ENCODE measurements at regions not wholly inside any gene's neighbourhood (a gene's known extent, or its start where the extent isn't known, plus 50 kb on each side); places are given as distances from the start of the nearest gene placed in this dataset.
"Not testable (repeated sequence)": the region's sequence is repeated elsewhere in the genome, so short reads cannot be mapped to it uniquely, and the experiment has no call there.

DNA sequence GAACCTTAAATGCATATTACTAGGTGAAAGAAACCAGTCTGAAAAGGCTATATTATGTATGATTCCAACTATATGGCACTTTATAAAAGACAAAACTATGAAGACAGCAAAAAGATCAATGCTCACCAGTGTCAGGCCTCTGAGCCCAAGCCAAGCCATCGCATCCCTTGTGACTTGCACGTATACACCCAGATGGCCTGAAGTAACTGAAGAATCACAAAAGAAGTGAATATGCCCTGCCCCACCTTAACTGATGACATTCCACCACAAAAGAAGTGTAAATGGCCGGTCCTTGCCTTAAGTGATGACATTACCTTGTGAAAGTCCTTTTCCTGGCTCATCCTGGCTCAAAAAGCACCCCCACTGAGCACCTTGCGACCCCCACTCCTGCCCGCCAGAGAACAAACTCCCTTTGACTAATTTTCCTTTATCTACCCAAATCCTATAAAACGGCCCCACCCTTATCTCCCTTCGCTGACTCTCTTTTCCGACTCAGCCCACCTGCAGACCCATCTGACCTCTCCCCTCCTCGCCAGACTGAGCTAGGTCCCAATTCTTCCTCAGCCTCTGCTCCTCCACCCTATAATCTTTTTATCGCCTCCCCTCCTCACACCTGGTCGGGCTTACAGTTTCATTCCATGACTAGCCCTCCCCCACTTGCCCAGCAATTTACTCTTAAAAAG lies 1239.5 kb downstream of the OLFM4 start:
- TF ChIP-seq, protein P1, sequence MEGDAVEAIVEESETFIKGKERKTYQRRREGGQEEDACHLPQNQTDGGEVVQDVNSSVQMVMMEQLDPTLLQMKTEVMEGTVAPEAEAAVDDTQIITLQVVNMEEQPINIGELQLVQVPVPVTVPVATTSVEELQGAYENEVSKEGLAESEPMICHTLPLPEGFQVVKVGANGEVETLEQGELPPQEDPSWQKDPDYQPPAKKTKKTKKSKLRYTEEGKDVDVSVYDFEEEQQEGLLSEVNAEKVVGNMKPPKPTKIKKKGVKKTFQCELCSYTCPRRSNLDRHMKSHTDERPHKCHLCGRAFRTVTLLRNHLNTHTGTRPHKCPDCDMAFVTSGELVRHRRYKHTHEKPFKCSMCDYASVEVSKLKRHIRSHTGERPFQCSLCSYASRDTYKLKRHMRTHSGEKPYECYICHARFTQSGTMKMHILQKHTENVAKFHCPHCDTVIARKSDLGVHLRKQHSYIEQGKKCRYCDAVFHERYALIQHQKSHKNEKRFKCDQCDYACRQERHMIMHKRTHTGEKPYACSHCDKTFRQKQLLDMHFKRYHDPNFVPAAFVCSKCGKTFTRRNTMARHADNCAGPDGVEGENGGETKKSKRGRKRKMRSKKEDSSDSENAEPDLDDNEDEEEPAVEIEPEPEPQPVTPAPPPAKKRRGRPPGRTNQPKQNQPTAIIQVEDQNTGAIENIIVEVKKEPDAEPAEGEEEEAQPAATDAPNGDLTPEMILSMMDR (conservative IDR thresholded peaks at IDR 0.05; ENCODE audit: low read length): not testable (repeated sequence)
- TF ChIP-seq EZH2phosphoT487 (IDR thresholded peaks at IDR 0.05; ENCODE audit: borderline replicate concordance, low read depth, low read length): not testable (repeated sequence)
